Astrocyte of the spinal cord (primary cell): ENCODE measurements at regions not wholly inside any gene's neighbourhood (a gene's known extent, or its start where the extent isn't known, plus 50 kb on each side); places are given as distances from the start of the nearest gene placed in this dataset.

Experiments used
- DNase-seq: peaks from one replicate; pipeline ENCODE4 v3.0.0; 2011; ENCODE audit warnings: low read depth, low spot score
- H3K4me3 ChIP-seq: 2 replicates; pipeline ENCODE4 v1.5.1; 2011; ENCODE audit warnings: low read depth, mild to moderate bottlenecking, low read length, moderate library complexity
- in situ Hi-C: cut with HindIII; loops from 2 replicates; pipeline ENCODE4 v1.10.0; 2017; ENCODE audit warnings: low sequenced_read_pairs
- TF ChIP-seq, protein P1 (sequence below): IDR thresholded peaks from 2 replicates; pipeline ENCODE4 v1.5.1; 2012; ENCODE audit warnings: low read depth, mild to moderate bottlenecking, low read length, inconsistent platforms

DNA sequence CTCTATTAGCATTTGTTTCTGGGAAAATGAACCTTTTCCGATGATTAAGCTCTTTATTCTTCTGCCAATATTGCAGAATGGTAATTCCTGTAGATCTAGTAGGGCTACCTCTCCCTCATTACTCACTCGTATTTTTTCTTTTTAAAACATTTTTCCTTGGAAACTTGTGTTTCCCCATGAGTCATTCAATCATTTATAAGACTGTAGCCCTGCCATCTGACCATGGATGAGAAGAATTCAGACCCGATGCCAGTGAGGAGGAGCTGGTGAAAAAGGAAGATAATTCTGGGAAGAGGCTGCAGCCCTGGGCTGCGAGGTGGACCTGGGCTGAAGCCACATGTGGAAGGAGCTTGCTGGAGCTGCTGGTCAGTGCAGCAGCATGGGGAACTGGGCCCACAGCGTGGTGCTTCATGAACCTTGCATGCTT, 242.8 kb downstream of the KLF6 start:
- DNase-seq: peak; percentile 81
- in situ Hi-C loops: no loop called here
- no peak overlapping the region for H3K4me3 ChIP-seq
- TF ChIP-seq, protein P1, sequence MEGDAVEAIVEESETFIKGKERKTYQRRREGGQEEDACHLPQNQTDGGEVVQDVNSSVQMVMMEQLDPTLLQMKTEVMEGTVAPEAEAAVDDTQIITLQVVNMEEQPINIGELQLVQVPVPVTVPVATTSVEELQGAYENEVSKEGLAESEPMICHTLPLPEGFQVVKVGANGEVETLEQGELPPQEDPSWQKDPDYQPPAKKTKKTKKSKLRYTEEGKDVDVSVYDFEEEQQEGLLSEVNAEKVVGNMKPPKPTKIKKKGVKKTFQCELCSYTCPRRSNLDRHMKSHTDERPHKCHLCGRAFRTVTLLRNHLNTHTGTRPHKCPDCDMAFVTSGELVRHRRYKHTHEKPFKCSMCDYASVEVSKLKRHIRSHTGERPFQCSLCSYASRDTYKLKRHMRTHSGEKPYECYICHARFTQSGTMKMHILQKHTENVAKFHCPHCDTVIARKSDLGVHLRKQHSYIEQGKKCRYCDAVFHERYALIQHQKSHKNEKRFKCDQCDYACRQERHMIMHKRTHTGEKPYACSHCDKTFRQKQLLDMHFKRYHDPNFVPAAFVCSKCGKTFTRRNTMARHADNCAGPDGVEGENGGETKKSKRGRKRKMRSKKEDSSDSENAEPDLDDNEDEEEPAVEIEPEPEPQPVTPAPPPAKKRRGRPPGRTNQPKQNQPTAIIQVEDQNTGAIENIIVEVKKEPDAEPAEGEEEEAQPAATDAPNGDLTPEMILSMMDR: no peak

DNA sequence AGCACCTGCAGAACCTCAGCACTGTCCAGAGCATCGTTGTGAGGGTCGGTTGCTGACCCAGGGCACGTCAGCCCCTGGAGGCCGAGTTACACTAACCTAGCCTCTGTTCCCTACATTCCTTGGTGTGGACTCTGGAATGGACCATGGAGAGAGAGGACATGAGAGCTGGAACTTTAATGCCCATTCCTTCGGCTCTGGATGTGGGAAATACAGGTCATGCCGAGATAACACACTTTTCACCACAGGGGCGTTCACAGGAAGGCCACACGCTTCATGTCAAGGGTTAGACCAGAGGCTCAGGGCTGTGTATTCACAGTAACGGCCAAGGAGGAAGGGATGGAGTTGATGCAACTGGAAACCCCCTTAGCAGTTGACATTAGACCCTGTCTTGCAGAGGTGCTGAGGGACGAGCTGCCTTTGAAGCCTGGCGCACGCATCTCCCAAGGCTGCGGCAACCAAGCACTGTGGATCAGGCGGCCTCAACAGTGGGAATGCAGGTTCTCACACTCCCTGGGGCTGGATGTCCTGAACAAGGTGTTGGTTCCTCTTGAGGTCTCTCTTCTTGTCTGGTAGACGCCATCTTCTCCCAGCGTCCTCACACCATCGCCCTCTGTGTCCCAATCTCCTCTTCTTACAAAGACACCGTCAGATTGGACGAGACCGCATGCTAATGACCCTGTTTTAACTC, 245.2 kb downstream of the KLF6 start:
- TF ChIP-seq, protein P1: no peak
- no peak overlapping the region for H3K4me3 ChIP-seq
- in situ Hi-C loops: no loop called here
- DNase-seq: no peak

DNA sequence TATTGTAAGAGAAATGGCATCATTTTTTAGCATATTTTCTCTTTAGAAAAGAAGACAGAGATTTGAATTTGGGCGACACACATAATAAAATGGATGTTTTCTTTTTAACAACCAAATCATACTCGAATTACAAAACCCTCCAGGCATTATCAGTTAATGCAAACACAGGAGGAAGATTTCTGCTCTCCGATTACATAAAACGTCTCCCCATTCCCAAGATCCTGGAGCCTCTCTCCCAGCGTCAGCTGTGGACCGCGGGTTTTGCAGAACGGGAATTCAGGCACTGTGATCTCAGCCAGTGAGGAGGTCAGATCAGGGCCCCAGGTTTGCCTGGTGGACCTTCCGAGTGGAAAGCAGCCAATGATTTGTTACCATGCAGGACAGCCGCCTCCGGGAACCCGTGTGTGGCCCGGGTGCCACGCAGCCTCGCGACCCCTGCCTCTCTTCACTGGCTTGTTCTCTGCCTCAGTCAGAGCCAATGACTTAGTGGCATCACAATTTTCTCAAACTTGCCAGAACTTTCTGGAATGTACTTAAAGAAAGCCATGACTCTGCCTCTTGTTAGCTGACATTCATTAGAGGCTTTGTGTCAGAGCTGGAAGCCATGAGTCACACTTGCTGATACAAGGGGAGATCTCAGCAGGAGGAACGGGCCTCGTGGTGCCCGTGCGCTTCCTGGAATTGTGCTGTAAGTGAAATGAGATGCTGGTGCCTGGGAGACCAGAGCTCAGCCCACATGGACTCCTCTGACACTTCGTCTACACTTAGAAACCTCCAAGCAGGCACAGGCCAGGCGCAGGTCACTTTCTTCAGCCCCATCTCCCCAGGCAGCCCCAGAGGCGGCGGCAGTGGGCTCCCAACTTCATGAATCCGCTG, 246.1 kb downstream of the KLF6 start:
- H3K4me3 ChIP-seq: no peak overlapping the region
- in situ Hi-C loops: no loop called here
- TF ChIP-seq, protein P1: no peak
- DNase-seq: peak; percentile 98

DNA sequence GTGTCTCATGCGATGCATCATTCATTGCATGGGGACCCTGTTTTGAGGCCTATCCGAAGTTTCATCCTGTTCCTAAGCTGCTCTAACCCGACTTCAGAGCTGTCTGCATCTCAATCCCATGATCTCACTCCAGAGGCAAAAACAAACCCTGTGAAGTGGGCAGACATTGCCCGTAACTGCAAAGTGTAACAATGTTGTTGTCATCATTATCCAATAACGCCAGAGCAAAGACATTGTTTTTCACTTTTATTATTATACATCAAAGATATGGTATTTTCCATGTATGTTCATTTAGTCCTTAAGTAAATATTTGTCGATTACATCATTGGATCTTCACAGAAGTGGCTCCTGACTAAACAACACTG, 246.7 kb downstream of the KLF6 start:
- TF ChIP-seq, protein P1: no peak
- H3K4me3 ChIP-seq: no peak overlapping the region
- in situ Hi-C loops: no loop called here
- DNase-seq: no peak

DNA sequence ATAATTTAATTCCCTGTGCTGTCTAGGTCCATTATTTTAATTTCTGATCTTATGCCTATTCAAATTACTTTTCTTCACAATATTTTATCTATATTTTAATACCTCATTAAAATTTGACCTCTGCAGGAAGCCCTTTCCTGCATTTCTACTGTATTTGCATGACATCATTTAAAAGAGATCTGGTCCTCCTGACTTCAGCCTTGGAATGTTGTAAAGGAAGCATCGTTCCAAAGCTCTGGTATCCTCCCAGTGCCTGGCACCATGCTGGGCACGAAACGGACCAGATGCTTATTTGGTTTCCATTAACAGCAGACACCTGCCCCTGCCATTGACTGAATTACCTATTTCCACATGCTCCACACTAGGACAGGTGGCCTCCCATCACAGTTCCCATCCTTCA, 247.5 kb downstream of the KLF6 start:
- no peak for DNase-seq
- H3K4me3 ChIP-seq: no peak overlapping the region
- TF ChIP-seq, protein P1: no peak
- in situ Hi-C loops: no loop called here

DNA sequence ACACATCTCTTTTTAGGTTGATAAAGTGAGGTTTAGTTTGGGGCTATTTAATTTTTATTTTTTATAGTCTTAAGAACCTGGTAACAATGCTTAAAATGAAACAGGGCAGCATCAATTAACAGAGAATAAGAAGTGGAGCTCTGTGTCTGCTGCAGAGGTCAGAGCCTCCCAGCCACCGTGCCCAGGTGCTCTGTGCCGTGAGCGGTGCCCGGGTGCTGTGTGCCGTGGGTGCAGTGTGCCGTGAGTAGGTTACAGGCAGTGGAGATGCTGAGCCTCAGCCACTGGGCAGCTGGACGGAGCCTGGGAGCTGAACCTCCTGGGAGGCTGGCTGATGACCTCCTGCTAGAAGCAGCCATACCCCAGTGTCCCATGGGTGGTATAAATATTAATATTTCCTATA, 250.0 kb downstream of the KLF6 start:
- no peak for DNase-seq
- H3K4me3 ChIP-seq: no peak overlapping the region
- in situ Hi-C loops: no loop called here
- TF ChIP-seq, protein P1: no peak
